NCI-H82 treated with DMSO at 0.1 percent for 48 hours (cell line): ENCODE measurements at regions not wholly inside any gene's neighbourhood (a gene's known extent, or its start where the extent isn't known, plus 50 kb on each side); places are given as distances from the start of the nearest gene placed in this dataset.

Experiments
- DNase-seq: peaks from one replicate; lab custom pipeline; 2025; ENCODE audit not compliant: unreplicated experiment; lab: John Stamatoyannopoulos, UW

GRCh38 chr2:65549257-65549627 lies 116.8 kb upstream of the SPRED2 start:
- no peak for DNase-seq

GRCh38 chr2:65548576-65549256 lies 116.3 kb upstream of the SPRED2 start:
- DNase-seq: no peak

- DNase-seq: no peak
Measured at GRCh38 chr2:65548064-65548463, 115.7 kb upstream of the SPRED2 start.

GRCh38 chr2:65545837-65546805 lies 113.7 kb upstream of the SPRED2 start:
- no peak for DNase-seq

- no peak for DNase-seq
Measured at GRCh38 chr2:65541773-65542172, 109.4 kb upstream of the SPRED2 start.

GRCh38 chr2:65539633-65540032 lies 107.2 kb upstream of the SPRED2 start:
- DNase-seq: no peak

- DNase-seq: no peak
Measured at GRCh38 chr2:65537651-65538385, 105.4 kb upstream of the SPRED2 start.

- DNase-seq: no peak
Measured at GRCh38 chr2:65536596-65536995, 104.2 kb upstream of the SPRED2 start.

GRCh38 chr2:65532937-65533336 lies 100.5 kb upstream of the SPRED2 start:
- no peak for DNase-seq

GRCh38 chr2:65532326-65532725 lies 99.9 kb upstream of the SPRED2 start:
- no peak for DNase-seq

GRCh38 chr2:65530547-65531320 lies 98.3 kb upstream of the SPRED2 start:
- no peak for DNase-seq

GRCh38 chr2:65529419-65529818 lies 97.0 kb upstream of the SPRED2 start:
- no peak for DNase-seq

GRCh38 chr2:65528241-65528574 lies 95.8 kb upstream of the SPRED2 start:
- no peak for DNase-seq

- DNase-seq: no peak
Measured at GRCh38 chr2:65527451-65528240, 95.2 kb upstream of the SPRED2 start.

- DNase-seq: no peak
Measured at GRCh38 chr2:65525616-65526231, 93.3 kb upstream of the SPRED2 start.

GRCh38 chr2:65522922-65523321 lies 90.5 kb upstream of the SPRED2 start:
- no peak for DNase-seq

GRCh38 chr2:65518751-65519150 lies 86.4 kb upstream of the SPRED2 start:
- DNase-seq: no peak

- DNase-seq: no peak
Measured at GRCh38 chr2:65514555-65515195, 82.3 kb upstream of the SPRED2 start.

- no peak for DNase-seq
Measured at GRCh38 chr2:65512783-65513182, 80.4 kb upstream of the SPRED2 start.
